Posterior vena cava (tissue), 2 donors: ENCODE measurements at regions not wholly inside any gene's neighbourhood (a gene's known extent, or its start where the extent isn't known, plus 50 kb on each side); places are given as distances from the start of the nearest gene placed in this dataset.

Experiments
- DNase-seq: peaks from one replicate; pipeline ENCODE4 v3.0.0-alpha.2; 2020; ENCODE audit warnings: low spot score
- intact Hi-C, 2 donors: fragments of 100-400 bp; cut with DNase I; formaldehyde crosslinking; loops; one replicate each; pipeline versions ENCODE4 v1.14.1 to v1.14.2; 2022 to 2023
- donor health status: DM: yes; HTN: yes; CAD: no.
- donor health status: DM: yes; HTN: yes; CAD: no.

GRCh38 chr2:191626497-191627151 lies 51.3 kb upstream of the NABP1 start:
- DNase-seq: no peak
- intact Hi-C loops: no loop called here

- no peak for DNase-seq
- intact Hi-C loops: no loop called here
These were observed 50.4 kb upstream of the NABP1 start for GRCh38 chr2:191627518-191627917.
